Stimulated activated CD4-positive, alpha-beta T cell treated with anti-CD3 and anti-CD28 coated beads, Interleukin-2, amount 100 ng/mL, for 48 hours (primary cell): ENCODE measurements at regions not wholly inside any gene's neighbourhood (a gene's known extent, or its start where the extent isn't known, plus 50 kb on each side); places are given as distances from the start of the nearest gene placed in this dataset.
"Not testable (repeated sequence)": the region's sequence is repeated elsewhere in the genome, so short reads cannot be mapped to it uniquely, and the experiment has no call there.

Experiments
- DNase-seq, 2 donors: peaks; one replicate each; pipeline ENCODE4 v3.0.0-alpha.2; 2020

DNA sequence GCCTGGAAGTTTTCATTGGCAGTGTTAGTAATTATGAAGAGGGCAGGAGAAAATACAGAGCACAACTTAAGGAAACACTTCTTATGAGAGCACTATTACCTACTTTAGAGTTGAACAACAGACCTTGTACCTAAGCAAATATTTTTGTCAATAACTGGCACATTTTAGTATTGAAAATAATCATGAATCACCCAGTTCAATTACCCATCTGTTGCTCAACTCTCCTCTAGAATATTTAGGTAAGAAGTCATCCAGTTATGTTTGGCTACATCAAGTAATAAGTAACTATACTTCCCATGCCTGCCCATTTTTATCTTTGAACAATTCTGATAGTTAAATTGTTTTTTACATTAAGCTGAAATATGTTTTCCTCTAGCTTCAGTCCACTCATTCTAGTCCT, 893.4 kb downstream of the DIAPH3 start:
- no peak for DNase-seq

- DNase-seq = no peak
These were observed 888.6 kb downstream of the DIAPH3 start for GRCh38 chr13:59274958-59275727.

DNA sequence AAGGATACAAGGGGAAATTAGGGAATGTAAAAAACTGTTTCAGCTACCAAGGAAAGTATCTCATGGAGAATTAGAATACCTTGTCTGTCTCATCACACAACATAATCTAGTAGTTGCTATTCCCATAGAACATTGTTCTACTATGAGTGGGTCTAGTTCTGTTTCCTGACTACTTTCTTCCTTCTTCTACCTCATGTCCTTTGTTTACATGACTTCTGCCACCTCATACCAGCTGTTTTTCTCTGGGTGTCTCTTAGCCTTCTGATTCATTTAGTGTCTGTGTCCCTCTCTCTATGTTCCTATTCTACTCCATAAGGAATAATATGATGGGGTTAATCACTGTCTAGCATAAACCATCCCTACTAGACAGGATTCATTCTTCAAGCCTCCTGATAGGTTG, 887.3 kb downstream of the DIAPH3 start:
- DNase-seq = no peak

DNA sequence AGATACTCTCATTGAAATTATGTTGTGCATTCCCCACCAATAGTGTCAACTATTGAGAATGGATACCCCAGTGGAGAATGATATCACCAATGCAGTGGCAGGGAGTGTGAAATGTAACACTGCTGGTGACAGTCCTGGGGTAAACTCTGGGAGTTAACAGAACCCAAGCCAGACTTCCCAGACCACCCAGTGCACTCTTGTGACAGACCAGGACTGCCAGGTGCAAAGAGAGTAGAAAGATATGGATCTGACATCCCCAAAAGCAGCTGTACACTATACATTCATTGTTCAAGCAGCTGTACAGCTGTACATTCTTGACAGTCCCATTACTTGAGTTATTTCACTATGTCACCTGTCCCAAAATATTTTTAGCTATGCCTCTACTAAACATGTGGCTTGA, 886.6 kb downstream of the DIAPH3 start:
- no peak for DNase-seq

- no peak for DNase-seq
These were observed 884.7 kb downstream of the DIAPH3 start for GRCh38 chr13:59279028-59279427.

- no peak for DNase-seq
These were observed 884.2 kb downstream of the DIAPH3 start for GRCh38 chr13:59279576-59279975.

- no peak for DNase-seq
These were observed 883.4 kb downstream of the DIAPH3 start for GRCh38 chr13:59280297-59280696.

- DNase-seq = no peak
These were observed 882.3 kb downstream of the DIAPH3 start for GRCh38 chr13:59281453-59281852.

GRCh38 chr13:59292240-59292639, 871.5 kb downstream of the DIAPH3 start:
- DNase-seq = not testable (repeated sequence)

GRCh38 chr13:59299584-59299983, 864.1 kb downstream of the DIAPH3 start:
- no peak for DNase-seq

GRCh38 chr13:59300355-59301173, 863.2 kb downstream of the DIAPH3 start:
- DNase-seq = no peak

- DNase-seq = no peak
These were observed 862.6 kb downstream of the DIAPH3 start for GRCh38 chr13:59301174-59301567.

DNA sequence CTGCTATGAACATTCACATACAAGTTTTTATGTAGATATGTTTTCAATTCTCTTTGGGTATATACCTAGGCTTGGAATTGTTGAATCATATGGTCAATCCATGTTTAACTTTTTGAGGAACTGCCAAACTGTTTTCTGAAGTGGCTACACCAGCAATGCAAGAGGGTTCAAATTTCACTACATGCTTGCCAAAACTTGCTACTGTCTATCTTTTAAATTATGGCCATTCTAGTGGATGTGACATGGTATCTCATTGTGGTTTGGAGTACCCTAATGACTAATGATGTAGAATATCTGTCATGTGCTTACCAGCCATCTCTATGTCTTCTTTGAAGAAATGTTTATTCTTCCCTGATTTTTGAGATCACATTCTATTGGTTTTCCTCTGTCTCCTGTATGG, 860.3 kb downstream of the DIAPH3 start:
- no peak for DNase-seq

GRCh38 chr13:59304596-59304995, 859.1 kb downstream of the DIAPH3 start:
- DNase-seq = no peak

- no peak for DNase-seq
These were observed 857.8 kb downstream of the DIAPH3 start for GRCh38 chr13:59305896-59306295.

DNA sequence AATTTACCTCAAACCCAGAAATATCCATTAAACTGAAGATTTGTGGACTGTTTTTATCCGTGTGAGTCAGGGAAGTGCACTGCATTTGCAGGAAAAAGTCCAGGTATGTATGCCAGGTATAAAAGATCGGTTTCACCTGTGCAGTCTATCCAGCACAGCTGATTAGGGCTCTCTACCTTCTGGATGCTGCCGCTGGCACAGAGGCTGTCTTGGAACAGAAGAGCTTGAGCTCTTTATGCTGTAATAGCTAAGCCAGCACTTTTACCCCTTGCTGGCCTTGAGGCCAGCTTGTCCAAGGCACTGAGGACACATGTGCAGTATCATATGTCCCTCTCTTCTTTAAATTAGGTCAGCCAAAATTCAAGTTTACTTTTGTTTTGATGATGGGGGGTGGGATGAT, 851.0 kb downstream of the DIAPH3 start:
- no peak for DNase-seq

GRCh38 chr13:59318320-59318930, 845.3 kb downstream of the DIAPH3 start:
- peak; percentile 58 to 67 for DNase-seq

DNA sequence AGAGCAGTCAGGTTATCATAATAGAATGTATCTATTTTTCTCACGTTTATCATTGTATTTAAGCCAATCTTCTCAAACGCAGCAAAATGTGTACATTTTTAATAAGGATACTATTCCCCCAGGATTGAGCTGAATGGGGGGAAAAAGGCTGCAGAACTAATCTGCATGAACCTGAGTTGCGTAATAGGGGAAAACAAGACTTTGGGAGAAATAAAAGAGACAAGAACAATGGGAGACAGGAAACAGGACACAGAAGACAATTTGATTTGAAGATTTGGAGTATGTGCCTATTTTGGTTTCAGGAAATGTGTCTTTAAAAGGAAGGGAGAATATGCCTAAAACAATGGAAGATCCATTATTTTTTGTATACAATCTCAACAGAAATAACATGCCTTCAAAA, 844.5 kb downstream of the DIAPH3 start:
- DNase-seq = no peak

- no peak for DNase-seq
These were observed 843.7 kb downstream of the DIAPH3 start for GRCh38 chr13:59320021-59320420.

DNA sequence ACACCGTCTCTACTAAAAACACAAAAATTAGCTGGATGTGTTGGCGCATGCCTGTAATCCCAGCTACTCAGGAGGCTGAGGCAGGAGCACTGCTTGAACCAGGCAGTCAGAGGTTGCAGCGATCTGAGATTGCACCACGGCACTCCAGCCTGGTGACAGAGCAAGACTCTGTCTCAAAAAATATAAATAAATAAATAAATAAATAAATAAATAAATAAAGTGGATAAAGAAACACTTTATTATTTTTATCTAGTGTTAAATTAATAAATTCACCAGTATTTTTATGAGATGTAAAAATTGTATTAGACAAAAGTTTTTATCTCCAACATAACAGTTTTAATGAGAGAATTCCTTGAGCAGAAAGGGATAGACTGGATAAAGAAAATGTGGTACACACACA, 839.3 kb downstream of the DIAPH3 start:
- not testable (repeated sequence) for DNase-seq

DNA sequence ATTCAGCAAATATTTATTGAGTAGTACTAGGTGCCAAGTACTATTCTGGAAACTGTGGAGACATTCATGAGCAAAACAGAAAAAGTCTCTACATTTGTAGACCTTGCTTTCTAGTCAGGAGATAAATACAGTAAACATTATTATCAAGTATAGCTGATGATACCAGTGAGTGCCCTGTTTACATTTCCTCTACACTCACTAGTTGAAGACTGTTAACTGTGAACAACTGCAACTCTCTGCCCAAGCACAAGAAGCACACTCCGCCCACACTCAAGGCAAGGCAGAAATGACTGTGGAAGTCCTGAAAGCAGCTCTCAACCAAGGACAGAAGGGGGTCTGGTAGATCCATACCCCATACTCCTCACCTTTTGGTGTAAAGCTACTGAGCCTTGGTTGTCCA, 837.0 kb downstream of the DIAPH3 start:
- DNase-seq = no peak

- DNase-seq = no peak
These were observed 833.0 kb downstream of the DIAPH3 start for GRCh38 chr13:59330764-59331163.

DNA sequence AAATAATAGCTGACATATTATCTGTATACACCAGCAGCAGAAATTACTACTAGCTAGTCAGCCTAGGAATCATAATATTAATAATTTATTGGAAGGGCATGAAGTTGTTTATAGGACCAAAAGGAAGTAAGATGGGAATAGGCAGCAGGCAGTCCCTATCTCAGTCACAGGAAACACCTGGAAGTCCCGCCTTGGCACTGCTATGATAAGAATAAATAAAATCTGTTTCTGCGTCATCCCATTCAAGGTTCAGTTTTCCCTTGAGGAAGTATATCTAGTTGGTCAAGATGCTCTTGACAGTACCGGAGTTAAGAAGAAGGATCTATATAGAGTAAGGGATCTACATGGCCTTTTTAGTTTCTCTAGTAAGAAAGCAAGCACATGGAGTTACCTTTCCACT, 830.8 kb downstream of the DIAPH3 start:
- DNase-seq = no peak

- no peak for DNase-seq
These were observed 826.7 kb downstream of the DIAPH3 start for GRCh38 chr13:59337070-59337469.
